ENCODE measurements at regions not wholly inside any gene's neighbourhood (a gene's known extent, or its start where the extent isn't known, plus 50 kb on each side); places are given as distances from the start of the nearest gene placed in this dataset.

GRCh38 chr1:235025422-235025984 lies 103.1 kb downstream of the TOMM20 start:
- no peak for DNase-seq

GRCh38 chr1:235024711-235025421 lies 103.8 kb downstream of the TOMM20 start:
- no peak for DNase-seq

- no peak for DNase-seq
Measured at GRCh38 chr1:235023711-235024439, 104.8 kb downstream of the TOMM20 start.

GRCh38 chr1:235022981-235023710 lies 105.5 kb downstream of the TOMM20 start:
- no peak for DNase-seq

GRCh38 chr1:235022341-235022980 lies 106.2 kb downstream of the TOMM20 start:
- DNase-seq = no peak

GRCh38 chr1:235021815-235022214 lies 106.8 kb downstream of the TOMM20 start:
- DNase-seq = no peak

- DNase-seq = no peak
Measured at GRCh38 chr1:235021321-235021720, 107.3 kb downstream of the TOMM20 start.

GRCh38 chr1:235019961-235020360 lies 108.7 kb downstream of the TOMM20 start:
- no peak for DNase-seq

GRCh38 chr1:235019471-235019870 lies 109.2 kb downstream of the TOMM20 start:
- DNase-seq = no peak

GRCh38 chr1:235018720-235019444 lies 109.8 kb downstream of the TOMM20 start:
- DNase-seq = no peak

GRCh38 chr1:235018161-235018560 lies 110.5 kb downstream of the TOMM20 start:
- no peak for DNase-seq

- DNase-seq = no peak
Measured at GRCh38 chr1:235017719-235018118, 110.9 kb downstream of the TOMM20 start.

GRCh38 chr1:235017191-235017590 lies 111.4 kb downstream of the TOMM20 start:
- no peak for DNase-seq

GRCh38 chr1:235015291-235015985 lies 113.2 kb downstream of the TOMM20 start:
- DNase-seq = no peak

- no peak for DNase-seq
Measured at GRCh38 chr1:235014756-235015155, 113.9 kb downstream of the TOMM20 start.

GRCh38 chr1:235013512-235013911 lies 115.1 kb downstream of the TOMM20 start:
- DNase-seq = no peak

GRCh38 chr1:235012436-235013210 lies 116.0 kb downstream of the TOMM20 start:
- DNase-seq = peak; percentile 32

- peak; percentile 93 for DNase-seq
Measured at GRCh38 chr1:235011599-235012435, 116.8 kb downstream of the TOMM20 start.

- DNase-seq = peak; percentile 55
Measured at GRCh38 chr1:235011064-235011598, 117.5 kb downstream of the TOMM20 start.

All from CD4-positive, alpha-beta T cell treated with Interleukin-17A for 4 hours (primary cell).